ENCODE measurements at regions not wholly inside any gene's neighbourhood (a gene's known extent, or its start where the extent isn't known, plus 50 kb on each side); places are given as distances from the start of the nearest gene placed in this dataset.

DNA sequence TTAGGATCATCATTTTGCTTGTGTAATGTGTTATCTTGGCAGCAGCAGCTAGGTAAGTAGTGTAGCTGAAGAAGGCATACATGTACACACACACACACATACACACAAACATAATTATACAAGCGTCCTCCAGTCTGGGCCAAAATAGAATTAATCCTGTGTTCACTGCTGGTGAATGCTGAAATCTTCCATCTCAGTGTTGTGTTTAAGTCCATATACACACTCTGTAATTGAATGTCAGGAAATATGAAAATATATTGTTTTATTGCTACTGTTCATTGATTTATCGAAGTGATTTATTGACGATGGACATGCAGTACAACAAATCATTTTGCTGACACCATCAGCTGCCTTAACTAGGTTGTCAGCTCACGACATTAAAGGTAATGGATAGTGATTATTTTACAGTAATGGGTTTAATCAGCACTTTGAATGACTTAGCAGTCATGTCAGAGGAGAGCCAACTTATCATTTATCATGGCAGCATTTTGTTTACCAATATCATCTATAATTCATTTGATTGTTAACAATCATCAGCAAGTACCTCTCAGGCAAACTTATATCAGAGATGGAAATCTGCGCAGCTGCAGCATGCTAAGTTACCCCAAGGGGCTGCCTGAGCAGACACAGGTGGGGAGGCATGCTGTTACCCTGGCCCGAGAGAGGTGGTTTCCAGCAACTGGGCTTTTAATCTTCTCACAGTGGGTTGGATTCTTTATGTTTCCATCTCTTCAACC is 83.7 kb upstream of the FSHR start:
- TF ChIP-seq, protein P1, sequence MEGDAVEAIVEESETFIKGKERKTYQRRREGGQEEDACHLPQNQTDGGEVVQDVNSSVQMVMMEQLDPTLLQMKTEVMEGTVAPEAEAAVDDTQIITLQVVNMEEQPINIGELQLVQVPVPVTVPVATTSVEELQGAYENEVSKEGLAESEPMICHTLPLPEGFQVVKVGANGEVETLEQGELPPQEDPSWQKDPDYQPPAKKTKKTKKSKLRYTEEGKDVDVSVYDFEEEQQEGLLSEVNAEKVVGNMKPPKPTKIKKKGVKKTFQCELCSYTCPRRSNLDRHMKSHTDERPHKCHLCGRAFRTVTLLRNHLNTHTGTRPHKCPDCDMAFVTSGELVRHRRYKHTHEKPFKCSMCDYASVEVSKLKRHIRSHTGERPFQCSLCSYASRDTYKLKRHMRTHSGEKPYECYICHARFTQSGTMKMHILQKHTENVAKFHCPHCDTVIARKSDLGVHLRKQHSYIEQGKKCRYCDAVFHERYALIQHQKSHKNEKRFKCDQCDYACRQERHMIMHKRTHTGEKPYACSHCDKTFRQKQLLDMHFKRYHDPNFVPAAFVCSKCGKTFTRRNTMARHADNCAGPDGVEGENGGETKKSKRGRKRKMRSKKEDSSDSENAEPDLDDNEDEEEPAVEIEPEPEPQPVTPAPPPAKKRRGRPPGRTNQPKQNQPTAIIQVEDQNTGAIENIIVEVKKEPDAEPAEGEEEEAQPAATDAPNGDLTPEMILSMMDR (IDR thresholded peaks at IDR 0.05; ENCODE audit: low read depth, low read length, missing control alignments): no peak
- no peak for DNase-seq (ENCODE audit: low read depth)
- no peak overlapping the region for H3K4me3 ChIP-seq (ENCODE audit: low read depth, low read length)

DNA sequence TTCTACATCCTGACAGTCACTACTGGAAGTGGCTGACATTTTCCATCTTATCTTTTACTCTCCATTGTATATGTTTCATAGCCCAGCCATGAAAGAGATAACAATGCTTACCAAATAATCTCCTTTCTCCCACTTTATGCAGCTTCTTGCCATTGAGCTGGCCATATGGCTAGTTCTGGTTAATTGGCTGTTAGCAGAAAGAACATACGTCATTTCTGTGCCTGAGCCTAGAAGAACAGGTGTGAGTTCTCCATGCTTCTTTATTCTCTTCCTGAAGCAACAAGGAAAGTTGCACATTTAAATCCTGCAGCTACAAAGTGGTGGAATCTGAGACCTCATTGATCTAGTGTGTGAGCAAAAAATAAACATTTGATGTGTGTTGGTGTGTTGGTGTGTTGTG is 82.0 kb upstream of the FSHR start:
- H3K4me3 ChIP-seq (ENCODE audit: low read depth, low read length): no peak overlapping the region
- no peak for DNase-seq (ENCODE audit: low read depth)
- TF ChIP-seq, protein P1 (IDR thresholded peaks at IDR 0.05; ENCODE audit: low read depth, low read length, missing control alignments): no peak

DNA sequence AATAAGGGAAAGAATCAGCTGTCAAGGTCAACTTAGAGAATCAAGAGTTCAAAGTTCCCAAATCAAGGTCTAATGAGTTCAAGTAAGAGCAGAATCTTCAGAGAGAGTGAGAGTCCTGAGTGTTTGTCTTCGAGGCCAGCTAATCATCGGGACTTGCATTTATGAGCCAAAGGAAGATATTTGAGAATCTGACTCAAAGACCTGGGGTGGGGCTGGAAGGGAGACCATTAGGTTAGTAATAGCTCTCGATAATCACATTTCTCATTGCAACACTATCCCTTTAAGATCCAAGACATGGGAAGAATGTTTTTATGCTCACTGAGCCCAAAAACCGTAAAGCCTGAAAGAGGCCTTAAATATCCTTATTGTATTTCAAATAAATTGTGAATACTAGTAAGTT is 72.0 kb upstream of the FSHR start:
- no peak for DNase-seq (ENCODE audit: low read depth)
- H3K4me3 ChIP-seq (ENCODE audit: low read depth, low read length): no peak overlapping the region
- TF ChIP-seq, protein P1 (IDR thresholded peaks at IDR 0.05; ENCODE audit: low read depth, low read length, missing control alignments): no peak

DNA sequence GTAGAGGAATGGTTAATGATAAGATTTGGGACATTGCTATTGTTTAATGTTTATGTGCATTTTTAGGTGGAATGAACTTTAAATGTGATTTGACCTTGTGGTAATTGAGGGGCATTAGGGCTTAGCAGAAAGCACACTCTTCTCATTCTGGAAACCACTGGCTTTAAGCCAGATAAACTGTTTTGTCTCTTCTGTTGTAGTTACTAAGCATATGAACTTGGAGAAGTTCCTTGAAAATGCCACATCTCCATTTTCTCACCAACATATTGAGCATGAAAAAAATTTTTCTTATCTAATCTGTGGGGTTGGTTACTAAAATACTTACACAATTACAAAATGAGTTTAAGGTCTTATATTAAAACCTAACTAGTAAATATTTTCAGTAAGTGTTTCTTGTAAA is 70.8 kb upstream of the FSHR start:
- DNase-seq (ENCODE audit: low read depth): no peak
- TF ChIP-seq, protein P1 (IDR thresholded peaks at IDR 0.05; ENCODE audit: low read depth, low read length, missing control alignments): no peak
- no peak overlapping the region for H3K4me3 ChIP-seq (ENCODE audit: low read depth, low read length)

DNA sequence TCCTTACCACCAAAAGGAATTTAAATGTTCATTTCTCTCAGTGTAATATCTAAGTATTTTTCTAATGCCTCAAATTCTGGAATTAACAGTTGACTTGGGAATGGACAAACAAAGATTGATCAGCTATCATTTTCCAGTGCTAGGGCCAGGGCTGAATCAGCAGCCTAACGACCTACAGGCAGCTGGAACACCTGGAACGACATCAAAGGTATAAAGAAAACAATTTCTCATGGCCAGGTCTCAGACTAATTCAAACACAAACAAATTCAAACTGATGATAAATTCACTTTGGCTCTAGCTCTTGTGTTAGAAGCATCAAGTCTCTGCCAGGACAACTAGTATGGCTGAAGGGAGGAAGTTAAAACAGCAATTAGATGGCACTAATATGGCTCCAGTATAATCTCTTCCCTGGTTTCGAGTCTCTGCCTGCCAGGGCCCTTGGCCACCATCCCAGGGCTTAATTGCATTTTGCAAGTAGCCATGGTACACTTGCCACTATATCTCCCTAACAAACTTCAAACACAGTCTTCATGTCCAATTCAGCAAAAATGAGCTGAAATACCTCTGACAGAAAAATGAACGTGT is 70.2 kb upstream of the FSHR start:
- H3K4me3 ChIP-seq (ENCODE audit: low read depth, low read length): no peak overlapping the region
- no peak for DNase-seq (ENCODE audit: low read depth)
- TF ChIP-seq, protein P1 (IDR thresholded peaks at IDR 0.05; ENCODE audit: low read depth, low read length, missing control alignments): no peak

DNA sequence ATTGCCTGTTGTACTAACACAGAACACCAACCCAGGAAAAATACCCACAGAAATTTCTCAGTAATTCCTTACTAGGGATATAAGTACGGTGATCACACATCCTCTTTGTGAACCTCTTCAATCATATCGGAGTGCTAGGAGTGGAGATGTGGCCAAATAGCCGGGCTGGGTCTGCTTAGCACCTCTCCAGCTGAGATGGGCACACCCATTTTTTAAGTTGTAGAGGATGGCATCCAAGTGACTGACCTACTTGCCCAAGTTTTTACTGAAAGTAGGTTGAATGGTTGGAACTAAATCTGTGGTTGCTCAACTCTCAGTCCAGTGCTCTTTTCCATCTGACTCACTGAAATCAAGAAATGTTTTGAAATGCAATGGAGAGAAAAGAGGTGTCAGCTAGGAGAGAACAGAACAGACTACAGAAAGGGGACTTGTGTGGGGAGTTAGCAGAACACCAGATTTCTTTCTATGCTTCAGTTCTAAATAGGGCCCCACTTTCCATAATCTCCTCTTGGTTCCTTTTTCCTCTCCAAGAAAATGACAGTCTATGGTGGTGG is 68.7 kb upstream of the FSHR start:
- no peak overlapping the region for H3K4me3 ChIP-seq (ENCODE audit: low read depth, low read length)
- TF ChIP-seq, protein P1 (IDR thresholded peaks at IDR 0.05; ENCODE audit: low read depth, low read length, missing control alignments): no peak
- DNase-seq (ENCODE audit: low read depth): no peak
